ENCODE measurements at regions not wholly inside any gene's neighbourhood (a gene's known extent, or its start where the extent isn't known, plus 50 kb on each side); places are given as distances from the start of the nearest gene placed in this dataset.

- no peak overlapping the region for H3K27ac Mint-ChIP-seq
- H3K4me1 Mint-ChIP-seq (ENCODE audit: low read depth) = peaks cover 14% of the 10 kb centered on the region
- no peaks in the 10 kb centered on the region for H3K36me3 Mint-ChIP-seq (ENCODE audit: low read depth)
- peaks cover 13% of the 10 kb centered on the region for H3K27me3 Mint-ChIP-seq
- H3K9me3 Mint-ChIP-seq = no peaks in the 10 kb centered on the region
- DNase-seq = no peak
- H3K4me3 Mint-ChIP-seq = no peak overlapping the region
Observed at GRCh38 chr6:113636357-113636824, 220.8 kb upstream of the MARCKS start.

- Mint-ChIP-seq H3K4me3 (no peak overlapping the region), H3K4me1 (ENCODE audit: low read depth) (no peaks in the 10 kb centered on the region), H3K27ac (no peak overlapping the region), H3K9me3 (no peaks in the 10 kb centered on the region), H3K27me3 (peaks cover 11% of the 10 kb centered on the region), H3K36me3 (ENCODE audit: low read depth) (no peaks in the 10 kb centered on the region)
- no peak for DNase-seq
Observed at GRCh38 chr6:113640051-113640450, 217.1 kb upstream of the MARCKS start.

DNA sequence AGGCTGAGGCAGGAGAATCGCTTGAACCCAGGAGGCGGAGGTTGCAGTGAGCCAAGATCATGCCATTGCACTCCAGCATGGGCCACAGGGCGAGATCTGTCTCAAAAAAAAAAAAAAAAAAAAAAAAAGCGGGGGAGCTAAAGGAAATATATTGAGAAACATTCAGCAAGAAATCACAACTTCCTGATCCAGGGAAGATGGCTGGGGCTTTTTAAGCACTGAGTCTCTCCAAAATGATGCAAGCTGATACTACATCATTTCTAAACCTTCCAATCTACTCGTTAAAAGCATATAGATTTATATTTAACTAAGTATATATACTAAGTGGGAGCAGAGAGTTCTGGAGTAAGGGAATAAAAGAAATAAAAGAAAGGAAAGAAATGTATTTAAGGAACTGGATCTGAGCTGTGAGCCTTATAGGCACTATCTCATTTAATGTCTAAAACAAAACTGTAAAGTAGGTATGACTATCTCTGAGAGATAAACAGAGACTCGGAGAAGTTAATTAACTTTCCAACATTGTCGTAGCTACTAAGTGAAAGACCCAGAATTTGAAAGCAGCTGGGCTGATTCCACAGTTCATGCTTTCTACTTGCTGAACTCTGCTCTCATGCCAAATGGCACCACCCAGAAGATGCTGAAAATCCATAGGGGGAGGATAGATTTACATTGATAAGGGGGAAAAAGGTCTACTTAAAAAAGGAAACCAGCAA is 215.0 kb upstream of the MARCKS start:
- H3K27ac Mint-ChIP-seq = no peak overlapping the region
- H3K4me3 Mint-ChIP-seq = no peak overlapping the region
- no peaks in the 10 kb centered on the region for H3K4me1 Mint-ChIP-seq (ENCODE audit: low read depth)
- H3K27me3 Mint-ChIP-seq = peaks cover 4% of the 10 kb centered on the region
- no peaks in the 10 kb centered on the region for H3K36me3 Mint-ChIP-seq (ENCODE audit: low read depth)
- DNase-seq = no peak
- no peaks in the 10 kb centered on the region for H3K9me3 Mint-ChIP-seq

GRCh38 chr6:113642714-113643406 is 214.3 kb upstream of the MARCKS start:
- no peaks in the 10 kb centered on the region for H3K4me1 Mint-ChIP-seq (ENCODE audit: low read depth)
- no peaks in the 10 kb centered on the region for H3K36me3 Mint-ChIP-seq (ENCODE audit: low read depth)
- H3K27ac Mint-ChIP-seq = no peak overlapping the region
- no peak for DNase-seq
- no peaks in the 10 kb centered on the region for H3K9me3 Mint-ChIP-seq
- no peak overlapping the region for H3K4me3 Mint-ChIP-seq
- peaks cover 7% of the 10 kb centered on the region for H3K27me3 Mint-ChIP-seq

DNA sequence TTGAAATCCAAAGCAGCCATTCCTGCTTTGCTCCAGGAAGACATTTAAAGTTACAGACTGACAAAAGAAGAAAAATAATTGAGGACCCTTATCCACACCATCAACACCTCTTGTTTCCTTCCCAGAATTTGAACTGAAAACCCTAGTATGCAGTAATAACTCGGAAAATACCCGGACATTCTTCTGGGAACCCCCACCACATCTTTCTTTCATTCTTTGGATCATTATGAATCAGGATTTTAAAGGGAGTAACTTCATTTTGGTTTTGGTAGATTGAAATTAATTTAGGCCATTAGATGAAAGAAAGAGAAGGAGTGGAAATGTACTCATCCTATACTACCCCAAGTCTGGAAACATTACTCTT is 213.8 kb upstream of the MARCKS start:
- no peaks in the 10 kb centered on the region for H3K36me3 Mint-ChIP-seq (ENCODE audit: low read depth)
- DNase-seq = no peak
- peaks cover 3% of the 10 kb centered on the region for H3K27me3 Mint-ChIP-seq
- no peak overlapping the region for H3K27ac Mint-ChIP-seq
- H3K4me1 Mint-ChIP-seq (ENCODE audit: low read depth) = no peaks in the 10 kb centered on the region
- H3K4me3 Mint-ChIP-seq = no peak overlapping the region
- no peaks in the 10 kb centered on the region for H3K9me3 Mint-ChIP-seq

- Mint-ChIP-seq H3K4me3 (no peak overlapping the region), H3K36me3 (ENCODE audit: low read depth) (no peaks in the 10 kb centered on the region), H3K27me3 (peaks cover 2% of the 10 kb centered on the region), H3K9me3 (no peaks in the 10 kb centered on the region), H3K4me1 (ENCODE audit: low read depth) (no peaks in the 10 kb centered on the region), H3K27ac (no peak overlapping the region)
- no peak for DNase-seq
Observed at GRCh38 chr6:113644861-113645575, 212.1 kb upstream of the MARCKS start.

DNA sequence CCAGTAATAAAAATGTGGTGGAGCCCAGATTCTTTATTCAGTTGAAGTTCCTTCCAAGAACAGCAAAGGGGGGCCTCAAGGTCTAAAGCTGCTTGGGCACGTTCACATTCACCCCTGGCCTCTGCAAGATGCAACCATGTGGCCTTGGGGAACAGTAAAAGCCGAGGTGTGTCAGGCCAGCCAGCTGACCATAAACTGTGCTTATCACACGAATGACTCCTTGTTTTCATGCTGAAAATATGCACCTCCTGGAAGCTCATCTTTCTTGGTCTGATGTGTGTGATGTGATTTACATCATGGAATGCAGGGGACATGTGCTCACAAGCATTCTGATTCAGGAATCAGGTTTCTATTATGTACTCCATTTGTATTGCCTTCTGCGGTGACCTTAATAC is 211.6 kb upstream of the MARCKS start:
- H3K36me3 Mint-ChIP-seq (ENCODE audit: low read depth) = no peaks in the 10 kb centered on the region
- DNase-seq = no peak
- no peak overlapping the region for H3K4me3 Mint-ChIP-seq
- no peak overlapping the region for H3K27ac Mint-ChIP-seq
- no peaks in the 10 kb centered on the region for H3K9me3 Mint-ChIP-seq
- peaks cover 3% of the 10 kb centered on the region for H3K27me3 Mint-ChIP-seq
- H3K4me1 Mint-ChIP-seq (ENCODE audit: low read depth) = no peaks in the 10 kb centered on the region

DNA sequence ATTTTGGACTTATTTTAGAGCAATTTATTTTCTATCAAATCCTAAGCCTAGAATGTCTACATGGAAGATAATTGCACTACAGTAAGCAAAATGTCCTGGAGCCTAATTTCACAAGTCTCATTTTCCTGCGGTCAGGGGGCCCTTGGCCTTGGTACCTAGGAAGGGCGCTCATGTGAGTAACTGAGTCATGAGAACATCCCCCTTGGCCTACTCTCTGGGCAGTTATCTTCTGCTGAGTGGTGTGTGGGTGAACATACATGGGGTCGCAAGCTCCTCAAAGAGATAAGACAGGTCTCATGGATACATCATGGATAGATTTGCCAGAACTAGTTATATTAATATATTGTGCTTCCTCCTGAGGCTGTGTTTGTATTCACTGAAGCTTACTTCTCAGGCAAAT is 211.2 kb upstream of the MARCKS start:
- no peak for DNase-seq
- Mint-ChIP-seq H3K27me3 (peaks cover 7% of the 10 kb centered on the region), H3K4me3 (no peak overlapping the region), H3K9me3 (no peaks in the 10 kb centered on the region), H3K36me3 (ENCODE audit: low read depth) (no peaks in the 10 kb centered on the region), H3K4me1 (ENCODE audit: low read depth) (no peaks in the 10 kb centered on the region), H3K27ac (no peak overlapping the region)

DNA sequence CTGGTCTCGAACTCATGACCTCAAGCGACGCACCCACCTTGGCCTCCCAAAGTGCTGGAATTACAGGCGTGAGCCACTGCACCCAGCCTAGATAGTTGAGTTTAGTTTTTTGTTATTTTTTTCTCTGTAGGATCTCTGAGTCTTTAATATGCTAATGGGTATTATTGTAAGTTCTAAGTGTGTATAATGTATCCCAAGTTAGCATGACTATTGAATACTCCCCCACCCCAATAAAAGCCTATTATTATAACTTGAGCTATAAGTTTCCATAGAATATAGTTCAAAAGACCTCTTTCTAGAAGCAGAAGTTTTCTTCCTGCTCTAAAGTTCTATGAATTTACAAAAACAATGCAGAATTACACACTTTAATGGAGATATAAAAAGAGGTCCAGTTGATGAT is 210.4 kb upstream of the MARCKS start:
- no peak overlapping the region for H3K4me3 Mint-ChIP-seq
- H3K36me3 Mint-ChIP-seq (ENCODE audit: low read depth) = no peaks in the 10 kb centered on the region
- H3K27me3 Mint-ChIP-seq = peaks cover 12% of the 10 kb centered on the region
- H3K4me1 Mint-ChIP-seq (ENCODE audit: low read depth) = no peaks in the 10 kb centered on the region
- H3K9me3 Mint-ChIP-seq = no peaks in the 10 kb centered on the region
- DNase-seq = no peak
- H3K27ac Mint-ChIP-seq = no peak overlapping the region

GRCh38 chr6:113647143-113647889 is 209.8 kb upstream of the MARCKS start:
- Mint-ChIP-seq H3K27me3 (peaks cover 14% of the 10 kb centered on the region), H3K27ac (no peak overlapping the region), H3K4me3 (no peak overlapping the region), H3K4me1 (ENCODE audit: low read depth) (no peaks in the 10 kb centered on the region), H3K36me3 (ENCODE audit: low read depth) (no peaks in the 10 kb centered on the region), H3K9me3 (no peaks in the 10 kb centered on the region)
- no peak for DNase-seq

- Mint-ChIP-seq H3K4me1 (ENCODE audit: low read depth) (no peaks in the 10 kb centered on the region), H3K36me3 (ENCODE audit: low read depth) (no peaks in the 10 kb centered on the region), H3K27ac (no peak overlapping the region), H3K9me3 (no peaks in the 10 kb centered on the region), H3K27me3 (peaks cover 14% of the 10 kb centered on the region), H3K4me3 (no peak overlapping the region)
- DNase-seq = no peak
Observed at GRCh38 chr6:113648698-113649097, 208.4 kb upstream of the MARCKS start.

GRCh38 chr6:113649276-113649675 is 207.9 kb upstream of the MARCKS start:
- no peak for DNase-seq
- Mint-ChIP-seq H3K27ac (no peak overlapping the region), H3K4me1 (ENCODE audit: low read depth) (no peaks in the 10 kb centered on the region), H3K9me3 (no peaks in the 10 kb centered on the region), H3K36me3 (ENCODE audit: low read depth) (no peaks in the 10 kb centered on the region), H3K27me3 (peaks cover 14% of the 10 kb centered on the region), H3K4me3 (no peak overlapping the region)

GRCh38 chr6:113649880-113650609 is 207.1 kb upstream of the MARCKS start:
- H3K27me3 Mint-ChIP-seq = peaks cover 17% of the 10 kb centered on the region
- H3K4me1 Mint-ChIP-seq (ENCODE audit: low read depth) = no peaks in the 10 kb centered on the region
- no peak for DNase-seq
- H3K4me3 Mint-ChIP-seq = no peak overlapping the region
- no peaks in the 10 kb centered on the region for H3K36me3 Mint-ChIP-seq (ENCODE audit: low read depth)
- H3K27ac Mint-ChIP-seq = no peak overlapping the region
- no peaks in the 10 kb centered on the region for H3K9me3 Mint-ChIP-seq

GRCh38 chr6:113650610-113650979 is 206.6 kb upstream of the MARCKS start:
- H3K4me1 Mint-ChIP-seq (ENCODE audit: low read depth) = no peaks in the 10 kb centered on the region

More at GRCh38 chr6:113650610-113650979, 206.6 kb upstream of the MARCKS start:
- no peak for DNase-seq
- Mint-ChIP-seq H3K27ac (no peak overlapping the region), H3K36me3 (ENCODE audit: low read depth) (no peaks in the 10 kb centered on the region), H3K27me3 (peaks cover 17% of the 10 kb centered on the region), H3K4me3 (no peak overlapping the region), H3K9me3 (no peaks in the 10 kb centered on the region)
